Ovary (tissue), 3 donors: ENCODE measurements at regions not wholly inside any gene's neighbourhood (a gene's known extent, or its start where the extent isn't known, plus 50 kb on each side); places are given as distances from the start of the nearest gene placed in this dataset.

Source experiments
- POLR2A ChIP-seq: fragments of 450-650 bp; IDR thresholded peaks from one replicate; pipeline ENCODE4 v1.6.1; 2017; ENCODE audit warnings: antibody characterized with exemption, mild to moderate bottlenecking, moderate library complexity
- TF ChIP-seq, protein P1 (sequence below), 3 donors: fragments of 450-650 bp in 2 of 3; fragments of 200-600 bp in 1 of 3; IDR thresholded peaks; one replicate each; pipeline versions ENCODE4 v1.5.1 to v1.8.0; 2016 to 2022; ENCODE audit warnings: antibody characterized with exemption in 3 of 3, mild to moderate bottlenecking in 1 of 3
- donor health status: DM: no; HTN: no; CAD: no.

DNA sequence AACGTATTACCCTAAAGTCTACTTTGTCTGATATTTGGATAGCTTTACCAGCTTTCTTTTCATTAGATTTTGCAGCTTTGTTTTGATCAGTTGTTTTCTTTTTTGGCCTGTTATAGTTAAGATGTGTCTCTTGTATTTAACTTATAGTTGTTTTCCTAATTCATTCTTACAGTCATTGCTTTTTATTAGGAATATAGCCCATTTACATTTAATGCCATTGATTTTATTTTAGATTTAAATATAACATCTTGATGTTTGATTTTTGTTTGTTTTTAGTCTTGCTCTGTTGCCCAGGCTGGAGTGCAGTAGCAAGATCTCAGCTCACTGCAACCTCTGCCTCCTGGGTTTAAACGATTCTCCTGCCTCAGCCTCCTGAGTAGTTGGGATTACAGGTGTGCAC lies 215.9 kb upstream of the HDAC4 start:
- TF ChIP-seq POLR2A = no peak
- TF ChIP-seq, protein P1, sequence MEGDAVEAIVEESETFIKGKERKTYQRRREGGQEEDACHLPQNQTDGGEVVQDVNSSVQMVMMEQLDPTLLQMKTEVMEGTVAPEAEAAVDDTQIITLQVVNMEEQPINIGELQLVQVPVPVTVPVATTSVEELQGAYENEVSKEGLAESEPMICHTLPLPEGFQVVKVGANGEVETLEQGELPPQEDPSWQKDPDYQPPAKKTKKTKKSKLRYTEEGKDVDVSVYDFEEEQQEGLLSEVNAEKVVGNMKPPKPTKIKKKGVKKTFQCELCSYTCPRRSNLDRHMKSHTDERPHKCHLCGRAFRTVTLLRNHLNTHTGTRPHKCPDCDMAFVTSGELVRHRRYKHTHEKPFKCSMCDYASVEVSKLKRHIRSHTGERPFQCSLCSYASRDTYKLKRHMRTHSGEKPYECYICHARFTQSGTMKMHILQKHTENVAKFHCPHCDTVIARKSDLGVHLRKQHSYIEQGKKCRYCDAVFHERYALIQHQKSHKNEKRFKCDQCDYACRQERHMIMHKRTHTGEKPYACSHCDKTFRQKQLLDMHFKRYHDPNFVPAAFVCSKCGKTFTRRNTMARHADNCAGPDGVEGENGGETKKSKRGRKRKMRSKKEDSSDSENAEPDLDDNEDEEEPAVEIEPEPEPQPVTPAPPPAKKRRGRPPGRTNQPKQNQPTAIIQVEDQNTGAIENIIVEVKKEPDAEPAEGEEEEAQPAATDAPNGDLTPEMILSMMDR (IDR thresholded peaks at IDR 0.05) = no peak
